Superior temporal gyrus (tissue), 1 donor: ENCODE measurements at regions not wholly inside any gene's neighbourhood (a gene's known extent, or its start where the extent isn't known, plus 50 kb on each side); places are given as distances from the start of the nearest gene placed in this dataset.
A peak's percentile ranks its signal among the peaks of the same experiment; 100 is the strongest.

ENCODE experiments used
- DNase-seq: peaks from one replicate; pipeline ENCODE4 v3.0.0-alpha.2; 2016; ENCODE audit errors: extremely low spot score

DNA sequence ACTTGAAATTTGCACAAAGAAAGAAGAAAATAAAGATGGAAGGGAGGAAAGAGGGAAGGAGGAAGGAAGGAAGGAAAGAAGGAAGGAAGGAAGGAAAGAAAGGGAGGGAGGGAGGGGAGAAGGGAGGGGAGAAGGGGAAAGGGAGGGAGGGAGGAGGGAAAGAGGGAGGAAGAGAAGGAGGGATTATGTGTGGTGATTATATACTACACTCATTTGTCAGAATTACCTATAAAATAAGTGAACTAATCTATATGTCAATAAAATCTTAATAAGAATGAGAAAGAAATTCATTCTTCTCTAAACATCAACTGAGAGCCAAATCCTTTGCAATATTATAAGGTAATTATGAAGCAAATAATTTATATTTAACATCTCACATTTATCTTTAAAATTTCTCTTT is 77.9 kb upstream of the TFAP2D start:
- no peak for DNase-seq

DNA sequence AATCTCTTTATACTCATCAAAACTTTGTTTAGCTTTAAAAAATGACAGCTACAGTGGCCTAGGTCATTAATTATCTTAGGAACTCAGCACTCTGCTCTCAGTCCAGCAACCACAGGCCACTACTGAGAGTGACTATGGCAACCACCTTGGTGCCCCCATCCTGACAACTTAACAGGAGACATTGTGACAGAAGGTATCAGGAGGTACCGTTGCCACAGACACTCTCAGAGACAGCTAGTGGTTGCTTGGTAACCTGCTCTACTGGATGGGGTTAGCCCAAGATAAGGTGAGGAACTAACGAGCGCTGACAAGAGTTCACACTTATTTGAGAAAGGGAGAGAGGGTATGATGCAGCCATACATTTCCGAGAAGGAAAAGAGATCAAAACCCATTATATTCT is 76.1 kb upstream of the TFAP2D start:
- DNase-seq: no peak

DNA sequence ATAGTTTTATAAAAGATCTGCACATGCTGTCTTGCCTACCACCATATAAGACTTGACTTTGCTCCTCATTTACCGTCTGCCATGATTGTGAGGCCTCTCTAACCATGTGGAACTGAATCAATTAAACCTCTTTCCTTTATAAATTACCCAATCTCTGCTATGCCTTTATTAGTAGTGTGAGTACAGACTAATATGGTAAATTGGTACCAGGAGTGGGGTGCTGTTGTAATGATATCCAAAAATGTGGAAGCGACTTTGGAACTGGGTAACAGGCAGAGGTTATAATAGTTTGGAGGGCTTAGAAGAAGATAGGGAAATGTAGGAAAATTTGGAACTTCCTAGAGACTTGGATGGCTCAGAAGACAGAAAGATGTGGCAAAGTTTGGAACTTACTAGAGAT is 64.2 kb upstream of the TFAP2D start:
- no peak for DNase-seq

DNA sequence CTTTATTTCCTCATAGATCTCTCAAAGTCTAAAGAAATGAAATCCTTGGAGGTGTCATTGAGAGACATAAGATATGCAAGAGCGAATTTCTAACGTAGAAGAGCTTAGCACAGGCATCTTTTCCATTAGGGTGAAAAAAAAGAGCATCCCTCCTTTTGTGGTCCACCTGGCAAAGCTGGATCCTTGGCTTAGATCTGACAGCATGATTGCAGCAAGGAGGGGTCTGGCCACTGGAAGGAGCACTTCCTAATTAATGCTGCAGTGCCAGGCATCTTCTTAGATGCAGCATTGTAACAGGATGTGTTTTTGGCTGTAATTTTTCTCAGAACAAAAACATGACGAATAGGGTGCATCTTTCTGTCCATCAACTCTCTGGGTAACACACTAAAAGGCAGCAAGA is 60.1 kb upstream of the TFAP2D start:
- no peak for DNase-seq

DNA sequence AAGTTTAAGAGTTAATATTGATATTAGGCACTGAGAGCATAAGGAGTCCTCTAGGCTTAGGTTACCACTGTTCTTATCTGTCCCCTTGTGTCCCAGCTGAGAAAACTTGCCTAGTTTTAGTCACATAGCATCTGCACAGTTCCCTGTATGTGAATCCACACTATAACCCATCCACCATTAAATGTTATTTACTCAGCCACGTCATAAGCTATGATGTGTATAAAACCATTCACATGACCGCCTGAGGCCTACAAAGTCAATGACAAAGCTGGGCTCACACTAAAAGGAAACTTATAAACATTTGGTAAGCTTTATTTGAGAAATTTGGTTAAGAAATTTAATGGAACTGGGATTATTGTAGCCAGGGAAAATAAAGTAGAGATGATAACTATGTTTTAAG is 59.2 kb upstream of the TFAP2D start:
- DNase-seq: no peak

DNA sequence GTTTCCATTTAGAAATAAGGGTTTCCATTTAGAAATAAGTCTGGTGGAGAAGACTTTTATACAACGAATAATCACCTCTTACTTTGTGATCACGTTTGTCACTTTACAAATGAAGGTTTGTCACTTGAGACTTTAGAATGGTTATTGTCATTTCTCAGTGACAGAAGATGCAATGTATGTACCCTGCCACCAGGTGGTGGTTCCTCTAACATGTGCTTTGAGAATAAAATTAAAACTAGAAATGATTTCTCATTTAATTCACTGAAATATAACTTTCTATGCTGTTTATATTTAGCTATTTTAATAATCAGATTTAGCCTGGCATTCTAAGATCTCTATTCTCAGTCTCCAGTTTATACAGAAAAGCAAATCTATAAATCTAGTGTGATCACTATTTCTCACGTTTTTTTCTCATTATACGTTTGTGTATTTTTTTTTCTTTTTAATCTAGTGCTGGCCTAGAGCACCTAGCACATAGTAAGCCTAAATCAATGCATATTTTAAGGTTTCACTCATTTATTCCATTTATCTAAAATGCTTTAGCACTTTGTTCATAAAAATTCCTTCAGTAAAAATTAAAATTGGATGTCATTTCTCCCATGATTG is 57.4 kb upstream of the TFAP2D start:
- peak; percentile 52 for DNase-seq

DNA sequence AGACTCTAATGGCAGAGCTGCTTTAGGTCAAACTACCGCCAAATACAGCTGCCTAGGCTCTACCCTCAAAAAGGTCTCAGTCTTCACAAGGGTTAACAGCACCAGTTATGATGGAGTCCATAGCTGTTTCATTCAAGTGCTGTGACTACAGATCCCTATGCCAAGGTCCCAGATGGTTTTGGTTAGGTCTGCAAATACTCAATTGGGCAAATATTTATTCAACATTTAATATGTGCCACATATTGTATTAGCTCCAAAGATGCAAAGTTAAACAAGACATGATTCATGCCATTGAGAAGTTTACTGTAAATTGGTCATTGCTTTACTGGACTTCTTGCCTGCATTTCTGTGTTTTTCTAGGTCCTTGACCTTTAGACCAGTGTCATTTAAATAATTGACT is 55.8 kb upstream of the TFAP2D start:
- no peak for DNase-seq

DNA sequence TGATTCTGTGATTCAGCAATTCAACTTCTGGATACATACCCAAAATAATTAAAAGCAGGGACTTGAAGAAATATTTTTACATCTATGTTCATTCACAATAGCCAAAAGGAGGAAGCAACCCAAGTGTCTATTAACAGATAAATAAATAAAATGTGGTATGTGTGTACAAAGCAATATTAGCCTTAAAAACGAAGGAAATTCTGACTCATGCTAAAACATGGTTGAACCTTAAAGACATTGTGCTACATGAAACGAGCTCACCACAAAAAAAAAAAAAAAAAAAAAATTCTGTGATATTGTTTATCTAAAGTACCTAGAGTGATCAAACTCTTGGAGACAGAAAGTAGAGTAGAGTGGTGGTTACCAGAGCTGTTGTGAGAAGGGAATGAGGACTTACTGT is 54.8 kb upstream of the TFAP2D start:
- no peak for DNase-seq

DNA sequence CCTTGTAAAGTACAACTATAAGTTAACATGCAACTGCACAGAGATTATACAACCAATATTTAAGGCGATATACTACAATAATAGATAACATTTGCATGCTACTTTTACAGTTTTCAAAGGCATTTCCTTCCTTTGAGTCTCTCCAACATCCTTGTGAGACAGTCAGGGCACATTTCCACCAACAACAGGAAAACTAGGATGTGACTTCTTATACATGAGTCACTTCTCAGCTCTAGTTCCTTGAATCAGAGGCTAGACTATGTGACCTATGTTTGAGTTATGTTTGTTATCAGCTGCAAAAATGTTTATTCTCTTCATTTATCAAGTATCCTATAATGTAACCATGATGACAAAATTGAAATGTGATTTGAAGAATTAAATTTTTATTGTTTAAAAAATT is 51.7 kb upstream of the TFAP2D start:
- DNase-seq: no peak
